ENCODE measurements at regions not wholly inside any gene's neighbourhood (a gene's known extent, or its start where the extent isn't known, plus 50 kb on each side); places are given as distances from the start of the nearest gene placed in this dataset.

DNA sequence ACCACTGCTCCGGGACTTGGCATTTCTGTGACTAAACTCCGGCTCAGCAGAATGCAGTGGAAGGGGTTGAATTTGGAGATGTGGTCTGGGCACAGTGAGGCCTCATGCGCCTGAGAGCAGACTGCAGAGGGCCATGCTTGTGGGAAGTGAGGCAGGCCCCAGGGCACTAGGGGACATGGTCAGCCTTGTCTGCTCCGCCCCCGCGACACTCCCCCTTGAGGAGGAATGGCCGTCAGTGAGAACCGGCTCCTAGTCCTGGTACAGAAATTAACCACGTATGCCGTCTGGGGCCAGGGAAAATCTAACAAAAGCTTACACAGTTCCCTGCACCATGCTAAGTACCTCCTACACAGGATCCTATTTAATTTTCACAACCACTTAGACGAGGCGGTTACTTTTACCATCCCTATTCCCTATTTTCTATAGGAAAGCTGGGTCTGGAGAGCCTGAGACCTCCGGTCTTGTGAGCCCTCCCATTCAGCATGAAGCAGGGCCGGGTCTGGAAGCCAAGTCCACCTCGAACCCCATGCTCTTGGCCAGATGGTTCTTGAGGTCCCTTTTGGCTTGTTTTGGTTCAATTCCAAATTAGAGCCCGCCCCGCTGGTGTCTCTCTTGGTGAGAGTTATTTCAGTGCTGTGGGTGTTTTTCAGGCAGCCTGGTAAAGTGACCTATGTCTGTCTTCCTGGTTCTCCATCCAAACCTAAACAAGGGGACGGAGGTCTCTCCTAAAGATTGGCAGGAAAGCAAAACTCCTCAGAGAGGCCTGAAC is 87.7 kb upstream of the PITRM1 start:
- Histone ChIP-seq H3K27me3 (no peaks in the 10 kb centered on the region), H3K27ac (no peak overlapping the region), H3K79me2 (ENCODE audit: low read depth) (no peaks in the 10 kb centered on the region), H3F3A (ENCODE audit: low read depth) (no peaks in the 10 kb centered on the region), H3K9me3 (ENCODE audit: low read depth) (no peaks in the 10 kb centered on the region), H3K4me2 (no peak overlapping the region), H3K36me3 (no peaks in the 10 kb centered on the region), H3K4me1 (peaks cover 14% of the 10 kb centered on the region), H4K20me1 (ENCODE audit: low read depth) (no peaks in the 10 kb centered on the region), H3K9ac (no peak overlapping the region), H3K4me3 (no peak overlapping the region), H2AFZ (replicated peaks) (no peak overlapping the region)
- no peaks in the 10 kb centered on the region for H3K36me3 Mint-ChIP-seq
- H3K9me3 Mint-ChIP-seq, result peaks cover 13% of the 10 kb centered on the region
- H3K27ac Mint-ChIP-seq, result no peak overlapping the region
- TF ChIP-seq EZH2phosphoT487 (IDR thresholded peaks at IDR 0.05), result no peak
- TF ChIP-seq, protein P1, sequence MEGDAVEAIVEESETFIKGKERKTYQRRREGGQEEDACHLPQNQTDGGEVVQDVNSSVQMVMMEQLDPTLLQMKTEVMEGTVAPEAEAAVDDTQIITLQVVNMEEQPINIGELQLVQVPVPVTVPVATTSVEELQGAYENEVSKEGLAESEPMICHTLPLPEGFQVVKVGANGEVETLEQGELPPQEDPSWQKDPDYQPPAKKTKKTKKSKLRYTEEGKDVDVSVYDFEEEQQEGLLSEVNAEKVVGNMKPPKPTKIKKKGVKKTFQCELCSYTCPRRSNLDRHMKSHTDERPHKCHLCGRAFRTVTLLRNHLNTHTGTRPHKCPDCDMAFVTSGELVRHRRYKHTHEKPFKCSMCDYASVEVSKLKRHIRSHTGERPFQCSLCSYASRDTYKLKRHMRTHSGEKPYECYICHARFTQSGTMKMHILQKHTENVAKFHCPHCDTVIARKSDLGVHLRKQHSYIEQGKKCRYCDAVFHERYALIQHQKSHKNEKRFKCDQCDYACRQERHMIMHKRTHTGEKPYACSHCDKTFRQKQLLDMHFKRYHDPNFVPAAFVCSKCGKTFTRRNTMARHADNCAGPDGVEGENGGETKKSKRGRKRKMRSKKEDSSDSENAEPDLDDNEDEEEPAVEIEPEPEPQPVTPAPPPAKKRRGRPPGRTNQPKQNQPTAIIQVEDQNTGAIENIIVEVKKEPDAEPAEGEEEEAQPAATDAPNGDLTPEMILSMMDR (IDR thresholded peaks at IDR 0.05), result no peak
- TF ChIP-seq EZH2 (IDR thresholded peaks at IDR 0.05), result no peak
- no peak overlapping the region for H3K4me3 Mint-ChIP-seq
- peaks cover 9% of the 10 kb centered on the region for H3K4me1 Mint-ChIP-seq
- H3K27me3 Mint-ChIP-seq (ENCODE audit: insufficient read depth, low read depth), result peaks cover 4% of the 10 kb centered on the region
- no peak for DNase-seq (ENCODE audit: low spot score)

DNA sequence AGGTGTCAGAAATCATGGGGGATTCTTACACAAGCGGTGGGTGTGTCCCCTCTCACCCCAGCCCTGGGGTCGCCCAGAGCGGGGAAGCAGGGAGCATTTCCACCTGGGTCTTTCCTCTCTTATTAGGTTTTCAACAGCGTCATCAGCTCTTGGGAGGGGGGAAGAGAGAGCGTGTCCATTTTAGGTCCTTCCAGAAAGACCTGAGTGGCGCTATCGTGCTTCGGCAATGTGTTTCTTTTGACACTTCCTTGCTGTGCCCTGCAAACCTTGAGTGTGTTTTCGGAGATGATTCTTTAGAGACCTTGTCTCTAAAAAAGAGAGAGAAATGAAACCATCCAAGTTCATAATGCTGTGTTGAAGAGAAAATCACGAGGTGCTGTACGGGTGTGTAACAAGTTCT is 86.9 kb upstream of the PITRM1 start:
- no peak overlapping the region for H3K4me3 ChIP-seq
- no peak for DNase-seq (ENCODE audit: low spot score)
- no peak overlapping the region for H3K4me2 ChIP-seq
- no peak overlapping the region for H3K9ac ChIP-seq
- H3K27ac Mint-ChIP-seq, result no peak overlapping the region
- H3K9me3 ChIP-seq (ENCODE audit: low read depth), result no peaks in the 10 kb centered on the region
- no peaks in the 10 kb centered on the region for H3K27me3 ChIP-seq
- peaks cover 7% of the 10 kb centered on the region for H3K27me3 Mint-ChIP-seq (ENCODE audit: insufficient read depth, low read depth)
- no peak overlapping the region for H3K27ac ChIP-seq
- H3K36me3 ChIP-seq, result no peaks in the 10 kb centered on the region
- H2AFZ ChIP-seq (replicated peaks), result no peak overlapping the region
- no peaks in the 10 kb centered on the region for H3K79me2 ChIP-seq (ENCODE audit: low read depth)
- no peak overlapping the region for H3K4me3 Mint-ChIP-seq
- H3F3A ChIP-seq (ENCODE audit: low read depth), result no peaks in the 10 kb centered on the region
- H3K36me3 Mint-ChIP-seq, result no peaks in the 10 kb centered on the region
- TF ChIP-seq, protein P1 (IDR thresholded peaks at IDR 0.05), result no peak
- no peak for TF ChIP-seq EZH2phosphoT487 (IDR thresholded peaks at IDR 0.05)
- TF ChIP-seq EZH2 (IDR thresholded peaks at IDR 0.05), result no peak
- peaks cover 11% of the 10 kb centered on the region for H3K4me1 ChIP-seq
- H3K4me1 Mint-ChIP-seq, result peaks cover 5% of the 10 kb centered on the region
- peaks cover 11% of the 10 kb centered on the region for H3K9me3 Mint-ChIP-seq
- no peaks in the 10 kb centered on the region for H4K20me1 ChIP-seq (ENCODE audit: low read depth)

- Mint-ChIP-seq H3K27ac (no peak overlapping the region), H3K27me3 (ENCODE audit: insufficient read depth, low read depth) (peaks cover 7% of the 10 kb centered on the region), H3K4me1 (no peaks in the 10 kb centered on the region), H3K36me3 (no peaks in the 10 kb centered on the region), H3K4me3 (no peak overlapping the region), H3K9me3 (peaks cover 11% of the 10 kb centered on the region)
- no peak overlapping the region for H3K9ac ChIP-seq
- no peak overlapping the region for H3K4me3 ChIP-seq
- no peak overlapping the region for H2AFZ ChIP-seq (replicated peaks)
- H3K4me2 ChIP-seq, result no peak overlapping the region
- DNase-seq (ENCODE audit: low spot score), result no peak
- TF ChIP-seq, protein P1 (IDR thresholded peaks at IDR 0.05), result no peak
- TF ChIP-seq EZH2phosphoT487 (IDR thresholded peaks at IDR 0.05) (no peak), EZH2 (IDR thresholded peaks at IDR 0.05) (no peak)
- H3K36me3 ChIP-seq, result no peaks in the 10 kb centered on the region
- H3K27me3 ChIP-seq, result no peaks in the 10 kb centered on the region
- no peaks in the 10 kb centered on the region for H3K4me1 ChIP-seq
- no peak overlapping the region for H3K27ac ChIP-seq
- no peaks in the 10 kb centered on the region for H3K9me3 ChIP-seq (ENCODE audit: low read depth)
- H3K79me2 ChIP-seq (ENCODE audit: low read depth), result no peaks in the 10 kb centered on the region
- no peaks in the 10 kb centered on the region for H4K20me1 ChIP-seq (ENCODE audit: low read depth)
- H3F3A ChIP-seq (ENCODE audit: low read depth), result no peaks in the 10 kb centered on the region
Observed at GRCh38 chr10:3258394-3258793, 85.8 kb upstream of the PITRM1 start.

All from neural progenitor cell (in vitro differentiated cells).